DND-41 (cell line): ENCODE measurements at regions not wholly inside any gene's neighbourhood (a gene's known extent, or its start where the extent isn't known, plus 50 kb on each side); places are given as distances from the start of the nearest gene placed in this dataset.

ENCODE experiments used
- ATAC-seq: fragments of 200-7000 bp; cut with Tn5 transposase; 3 replicates; pipeline ENCODE4 v1.9.1; 2021; ENCODE audit warnings: low read depth; ENCODE audit not compliant: insufficient read depth
- DNase-seq: peaks from one replicate; pipeline ENCODE4 v3.0.0-alpha.2; 2020
- H2AFZ ChIP-seq: 2 replicates; pipeline ENCODE4 v1.6.0; 2012; ENCODE audit warnings: low read depth, low read length
- H3K27ac ChIP-seq: 2 replicates; pipeline ENCODE4 v1.5.1; 2012; ENCODE audit warnings: low read length, inconsistent platforms
- H3K27me3 ChIP-seq: fragments of 200-600 bp; sonication (generic); 2 replicates; pipeline ENCODE4 v1.6.0; 2012; ENCODE audit warnings: low read length, mild to moderate bottlenecking, inconsistent platforms; ENCODE audit not compliant: insufficient read depth, poor library complexity
- H3K36me3 ChIP-seq: 2 replicates; pipeline ENCODE4 v1.5.1; 2012; ENCODE audit warnings: low read length, inconsistent platforms; ENCODE audit not compliant: insufficient read depth
- H3K4me1 ChIP-seq: 2 replicates; pipeline ENCODE4 v1.5.1; 2012; ENCODE audit warnings: mild to moderate bottlenecking, low read length; ENCODE audit not compliant: insufficient read depth
- H3K4me2 ChIP-seq: 2 replicates; pipeline ENCODE4 v1.6.0; 2012; ENCODE audit warnings: mild to moderate bottlenecking, moderate library complexity, low read length, inconsistent platforms; ENCODE audit not compliant: insufficient read depth
- H3K4me3 ChIP-seq, 2 experiments: fragments of 200-600 bp in 1 of 2; shearing (Covaris generic) in 1 of 2; 2 replicates each; pipeline ENCODE4 v1.5.1; 2012 to 2016; ENCODE audit warnings: inconsistent platforms in 2 of 2, low read length in 2 of 2, mild to moderate bottlenecking in 2 of 2, low read depth in 1 of 2, moderate library complexity in 1 of 2
- H3K79me2 ChIP-seq: 2 replicates; pipeline ENCODE4 v1.6.0; 2012; ENCODE audit warnings: low read length, inconsistent platforms; ENCODE audit not compliant: insufficient read depth
- H3K9ac ChIP-seq: 2 replicates; pipeline ENCODE4 v1.6.0; 2012; ENCODE audit warnings: low read depth, mild to moderate bottlenecking, inconsistent platforms, low read length, moderate library complexity
- H3K9me3 ChIP-seq: 2 replicates; pipeline ENCODE4 v1.5.1; 2012; ENCODE audit warnings: low read length, moderate library complexity, mild to moderate bottlenecking, inconsistent platforms; ENCODE audit not compliant: insufficient read depth, severe bottlenecking
- H4K20me1 ChIP-seq: 2 replicates; pipeline ENCODE4 v1.6.0; 2012; ENCODE audit warnings: low read length; ENCODE audit not compliant: insufficient read depth
- EZH2 ChIP-seq: IDR thresholded peaks from 3 replicates; pipeline ENCODE4 v1.6.1; 2012; ENCODE audit warnings: borderline replicate concordance, low read depth, mild to moderate bottlenecking, moderate library complexity, low read length, inconsistent platforms; ENCODE audit not compliant: severe bottlenecking
- TF ChIP-seq, protein P1 (sequence below): IDR thresholded peaks from 2 replicates; pipeline ENCODE4 v1.5.1; 2012; ENCODE audit warnings: borderline replicate concordance, low read length, moderate library complexity, mild to moderate bottlenecking; ENCODE audit not compliant: poor library complexity, severe bottlenecking; ENCODE audit errors: extremely low read depth

DNA sequence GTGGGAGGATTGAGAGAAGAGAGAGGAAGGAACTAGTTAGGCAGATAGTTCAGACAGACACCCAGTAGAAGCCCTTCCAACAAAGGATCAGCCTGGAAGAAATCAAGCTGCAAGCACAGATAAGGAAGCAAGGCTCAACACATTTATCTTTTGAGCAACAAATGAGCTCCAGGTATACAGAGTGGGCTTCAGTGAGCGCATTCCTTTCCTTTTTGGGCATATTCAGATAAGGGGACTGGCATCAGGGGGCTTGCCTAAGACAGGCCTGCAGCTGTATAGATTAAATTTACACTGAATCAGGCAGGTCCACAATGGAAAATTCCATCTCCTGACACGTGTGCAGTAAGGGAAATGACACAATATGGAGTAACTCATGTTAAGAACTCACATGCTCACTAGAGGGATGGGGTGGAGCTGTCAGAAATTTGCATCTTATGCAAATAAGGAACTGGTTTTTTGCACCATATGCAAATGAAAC is 147.2 kb downstream of the AKR1D1 start:
- ATAC-seq, result no peak
- TF ChIP-seq, protein P1, sequence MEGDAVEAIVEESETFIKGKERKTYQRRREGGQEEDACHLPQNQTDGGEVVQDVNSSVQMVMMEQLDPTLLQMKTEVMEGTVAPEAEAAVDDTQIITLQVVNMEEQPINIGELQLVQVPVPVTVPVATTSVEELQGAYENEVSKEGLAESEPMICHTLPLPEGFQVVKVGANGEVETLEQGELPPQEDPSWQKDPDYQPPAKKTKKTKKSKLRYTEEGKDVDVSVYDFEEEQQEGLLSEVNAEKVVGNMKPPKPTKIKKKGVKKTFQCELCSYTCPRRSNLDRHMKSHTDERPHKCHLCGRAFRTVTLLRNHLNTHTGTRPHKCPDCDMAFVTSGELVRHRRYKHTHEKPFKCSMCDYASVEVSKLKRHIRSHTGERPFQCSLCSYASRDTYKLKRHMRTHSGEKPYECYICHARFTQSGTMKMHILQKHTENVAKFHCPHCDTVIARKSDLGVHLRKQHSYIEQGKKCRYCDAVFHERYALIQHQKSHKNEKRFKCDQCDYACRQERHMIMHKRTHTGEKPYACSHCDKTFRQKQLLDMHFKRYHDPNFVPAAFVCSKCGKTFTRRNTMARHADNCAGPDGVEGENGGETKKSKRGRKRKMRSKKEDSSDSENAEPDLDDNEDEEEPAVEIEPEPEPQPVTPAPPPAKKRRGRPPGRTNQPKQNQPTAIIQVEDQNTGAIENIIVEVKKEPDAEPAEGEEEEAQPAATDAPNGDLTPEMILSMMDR, result no peak
- no peak for TF ChIP-seq EZH2
- Histone ChIP-seq H3K4me2 (no peak overlapping the region), H3K4me1 (no peaks in the 10 kb centered on the region), H4K20me1 (no peaks in the 10 kb centered on the region), H3K79me2 (no peaks in the 10 kb centered on the region), H3K27ac (no peak overlapping the region), H3K27me3 (no peaks in the 10 kb centered on the region), H3K36me3 (no peaks in the 10 kb centered on the region), H3K9me3 (peaks cover 3% of the 10 kb centered on the region), H2AFZ (no peak overlapping the region), H3K4me3 (no peak overlapping the region), H3K9ac (no peak overlapping the region)
- DNase-seq, result no peak

- H3K36me3 ChIP-seq, result no peaks in the 10 kb centered on the region
- no peak for ATAC-seq
- H3K27ac ChIP-seq, result no peak overlapping the region
- no peak overlapping the region for H3K4me3 ChIP-seq
- H3K4me2 ChIP-seq, result no peak overlapping the region
- H3K79me2 ChIP-seq, result no peaks in the 10 kb centered on the region
- no peaks in the 10 kb centered on the region for H4K20me1 ChIP-seq
- H3K4me1 ChIP-seq, result no peaks in the 10 kb centered on the region
- no peak overlapping the region for H2AFZ ChIP-seq
- no peak for DNase-seq
- no peak overlapping the region for H3K9ac ChIP-seq
- TF ChIP-seq, protein P1, result no peak
- TF ChIP-seq EZH2, result no peak
- H3K9me3 ChIP-seq, result no peaks in the 10 kb centered on the region
- H3K27me3 ChIP-seq, result no peaks in the 10 kb centered on the region
Observed at GRCh38 chr7:138226001-138226476, 149.8 kb downstream of the AKR1D1 start.

- H3K4me3 ChIP-seq, result no peak overlapping the region
- H4K20me1 ChIP-seq, result no peaks in the 10 kb centered on the region
- no peak for ATAC-seq
- H3K36me3 ChIP-seq, result no peaks in the 10 kb centered on the region
- no peaks in the 10 kb centered on the region for H3K27me3 ChIP-seq
- no peaks in the 10 kb centered on the region for H3K9me3 ChIP-seq
- H2AFZ ChIP-seq, result no peak overlapping the region
- no peak overlapping the region for H3K27ac ChIP-seq
- no peak for TF ChIP-seq EZH2
- TF ChIP-seq, protein P1, result no peak
- no peak overlapping the region for H3K4me2 ChIP-seq
- no peak for DNase-seq
- H3K4me1 ChIP-seq, result no peaks in the 10 kb centered on the region
- H3K79me2 ChIP-seq, result no peaks in the 10 kb centered on the region
- no peak overlapping the region for H3K9ac ChIP-seq
Observed at GRCh38 chr7:138226745-138227279, 150.6 kb downstream of the AKR1D1 start.

GRCh38 chr7:138228119-138228518 is 151.9 kb downstream of the AKR1D1 start:
- Histone ChIP-seq H3K9me3 (no peaks in the 10 kb centered on the region), H3K4me3 (no peak overlapping the region), H3K27me3 (no peaks in the 10 kb centered on the region), H4K20me1 (no peaks in the 10 kb centered on the region), H3K27ac (no peak overlapping the region), H3K9ac (no peak overlapping the region), H3K4me1 (no peaks in the 10 kb centered on the region), H3K4me2 (no peak overlapping the region), H2AFZ (no peak overlapping the region), H3K79me2 (no peaks in the 10 kb centered on the region), H3K36me3 (no peaks in the 10 kb centered on the region)
- TF ChIP-seq, protein P1, result no peak
- TF ChIP-seq EZH2, result no peak
- no peak for DNase-seq
- ATAC-seq, result no peak
